Stimulated activated CD4-positive, alpha-beta T cell treated with anti-CD3 and anti-CD28 coated beads, TNF-alpha, amount 100 ng/mL, for 1 hour (primary cell): ENCODE measurements at regions not wholly inside any gene's neighbourhood (a gene's known extent, or its start where the extent isn't known, plus 50 kb on each side); places are given as distances from the start of the nearest gene placed in this dataset.

ENCODE experiments used
- DNase-seq, 3 donors: peaks; one replicate each; pipeline ENCODE4 v3.0.0-alpha.2; 2020; ENCODE audit warnings: low read depth in 3 of 3, low spot score in 1 of 3

- no peak for DNase-seq
Observed at GRCh38 chr11:95404370-95404769, 173.4 kb upstream of the SESN3 start.

GRCh38 chr11:95398437-95399112 is 167.6 kb upstream of the SESN3 start:
- DNase-seq: no peak

- no peak for DNase-seq
Observed at GRCh38 chr11:95392644-95393043, 161.6 kb upstream of the SESN3 start.

- no peak for DNase-seq
Observed at GRCh38 chr11:95389427-95389826, 158.4 kb upstream of the SESN3 start.

- no peak for DNase-seq
Observed at GRCh38 chr11:95388086-95388485, 157.1 kb upstream of the SESN3 start.

- no peak for DNase-seq
Observed at GRCh38 chr11:95387325-95387724, 156.3 kb upstream of the SESN3 start.

- no peak for DNase-seq
Observed at GRCh38 chr11:95385577-95385976, 154.6 kb upstream of the SESN3 start.

- no peak for DNase-seq
Observed at GRCh38 chr11:95379479-95379878, 148.5 kb upstream of the SESN3 start.

GRCh38 chr11:95378789-95379188 is 147.8 kb upstream of the SESN3 start:
- DNase-seq: no peak

- no peak for DNase-seq
Observed at GRCh38 chr11:95378111-95378510, 147.1 kb upstream of the SESN3 start.

GRCh38 chr11:95375886-95376285 is 144.9 kb upstream of the SESN3 start:
- no peak for DNase-seq

- no peak for DNase-seq
Observed at GRCh38 chr11:95375451-95375850, 144.4 kb upstream of the SESN3 start.

GRCh38 chr11:95374105-95374504 is 143.1 kb upstream of the SESN3 start:
- DNase-seq: no peak

GRCh38 chr11:95373241-95373640 is 142.2 kb upstream of the SESN3 start:
- no peak for DNase-seq

GRCh38 chr11:95372097-95372656 is 141.2 kb upstream of the SESN3 start:
- DNase-seq: no peak

- DNase-seq: no peak
Observed at GRCh38 chr11:95371153-95371552, 140.2 kb upstream of the SESN3 start.

- DNase-seq: no peak
Observed at GRCh38 chr11:95367726-95368125, 136.7 kb upstream of the SESN3 start.

- DNase-seq: no peak
Observed at GRCh38 chr11:95365348-95365747, 134.3 kb upstream of the SESN3 start.

GRCh38 chr11:95364324-95365295 is 133.6 kb upstream of the SESN3 start:
- no peak for DNase-seq

- no peak for DNase-seq
Observed at GRCh38 chr11:95363708-95364107, 132.7 kb upstream of the SESN3 start.

- no peak for DNase-seq
Observed at GRCh38 chr11:95363164-95363563, 132.2 kb upstream of the SESN3 start.

- no peak for DNase-seq
Observed at GRCh38 chr11:95361180-95361579, 130.2 kb upstream of the SESN3 start.
